Neural cell (in vitro differentiated cells): ENCODE measurements at regions not wholly inside any gene's neighbourhood (a gene's known extent, or its start where the extent isn't known, plus 50 kb on each side); places are given as distances from the start of the nearest gene placed in this dataset.

Experiments used
- EP300 ChIP-seq: fragments of 450-650 bp; conservative IDR thresholded peaks from 2 replicates; pipeline ENCODE4 v1.6.1; 2014; ENCODE audit warnings: antibody characterized with exemption, mild to moderate bottlenecking, moderate library complexity; ENCODE audit not compliant: poor library complexity, severe bottlenecking
- EZH2 ChIP-seq: fragments of 200-600, 300-800 bp; shearing (Covaris generic), sonication (generic); IDR thresholded peaks from 2 replicates; pipeline ENCODE4 v1.6.1; 2014; ENCODE audit warnings: antibody characterized with exemption, low read length, borderline replicate concordance, mild to moderate bottlenecking; ENCODE audit not compliant: insufficient read depth, poor library complexity, severe bottlenecking
- POLR2AphosphoS5 ChIP-seq: IDR thresholded peaks from 2 replicates; pipeline ENCODE4 v1.6.1; 2012
- RAD21 ChIP-seq: fragments of 450-650 bp; conservative IDR thresholded peaks from 2 replicates; pipeline ENCODE4 v1.6.1; 2014; ENCODE audit warnings: antibody characterized with exemption, mild to moderate bottlenecking, moderate library complexity
- TF ChIP-seq, protein P1 (sequence below): fragments of 450-650 bp; IDR thresholded peaks from 2 replicates; pipeline ENCODE4 v1.5.1; 2014; ENCODE audit warnings: antibody characterized with exemption, mild to moderate bottlenecking, moderate library complexity; ENCODE audit not compliant: poor library complexity, severe bottlenecking

DNA sequence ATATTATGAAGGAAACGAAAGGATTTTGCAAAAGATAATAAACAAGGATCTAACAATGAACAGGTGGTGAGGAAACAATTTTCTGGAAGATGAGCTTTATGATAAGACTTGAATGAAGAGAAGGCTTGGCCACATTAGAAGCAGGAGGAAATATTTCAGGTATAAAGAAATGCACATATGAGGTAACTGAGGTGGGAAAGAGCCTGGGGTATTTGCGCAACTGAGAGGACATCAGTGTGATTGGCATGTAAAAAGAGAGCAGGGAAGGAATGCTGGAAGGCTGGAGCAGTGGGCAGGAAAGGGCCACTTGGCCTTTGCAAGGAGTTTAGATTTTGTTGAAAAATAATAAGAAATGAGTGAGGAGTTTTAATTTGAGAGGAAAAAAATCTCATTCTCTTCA lies 414.4 kb upstream of the TMCO5A start:
- TF ChIP-seq, protein P1, sequence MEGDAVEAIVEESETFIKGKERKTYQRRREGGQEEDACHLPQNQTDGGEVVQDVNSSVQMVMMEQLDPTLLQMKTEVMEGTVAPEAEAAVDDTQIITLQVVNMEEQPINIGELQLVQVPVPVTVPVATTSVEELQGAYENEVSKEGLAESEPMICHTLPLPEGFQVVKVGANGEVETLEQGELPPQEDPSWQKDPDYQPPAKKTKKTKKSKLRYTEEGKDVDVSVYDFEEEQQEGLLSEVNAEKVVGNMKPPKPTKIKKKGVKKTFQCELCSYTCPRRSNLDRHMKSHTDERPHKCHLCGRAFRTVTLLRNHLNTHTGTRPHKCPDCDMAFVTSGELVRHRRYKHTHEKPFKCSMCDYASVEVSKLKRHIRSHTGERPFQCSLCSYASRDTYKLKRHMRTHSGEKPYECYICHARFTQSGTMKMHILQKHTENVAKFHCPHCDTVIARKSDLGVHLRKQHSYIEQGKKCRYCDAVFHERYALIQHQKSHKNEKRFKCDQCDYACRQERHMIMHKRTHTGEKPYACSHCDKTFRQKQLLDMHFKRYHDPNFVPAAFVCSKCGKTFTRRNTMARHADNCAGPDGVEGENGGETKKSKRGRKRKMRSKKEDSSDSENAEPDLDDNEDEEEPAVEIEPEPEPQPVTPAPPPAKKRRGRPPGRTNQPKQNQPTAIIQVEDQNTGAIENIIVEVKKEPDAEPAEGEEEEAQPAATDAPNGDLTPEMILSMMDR = no peak
- TF ChIP-seq POLR2AphosphoS5 = no peak
- no peak for TF ChIP-seq EZH2
- no peak for TF ChIP-seq EP300
- no peak for TF ChIP-seq RAD21
